ENCODE measurements at regions not wholly inside any gene's neighbourhood (a gene's known extent, or its start where the extent isn't known, plus 50 kb on each side); places are given as distances from the start of the nearest gene placed in this dataset.

DNA sequence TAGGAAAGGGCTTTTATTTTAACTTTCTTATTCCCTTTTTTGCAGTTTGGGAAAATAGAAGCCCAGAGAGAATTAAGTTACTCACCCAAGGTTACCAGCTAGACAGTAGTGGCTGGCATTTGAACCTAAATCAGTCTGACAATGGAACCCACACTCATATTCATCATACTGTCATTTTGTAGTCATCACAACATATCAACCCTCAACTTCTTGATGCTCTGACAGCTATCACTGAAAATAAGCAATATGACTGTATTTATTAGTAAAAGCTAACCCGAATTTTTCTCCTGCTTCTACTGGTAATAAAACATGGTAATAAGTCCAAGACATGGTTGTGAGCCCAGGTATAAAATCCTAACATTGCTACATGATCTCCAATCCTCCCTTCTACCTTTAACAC is 585.8 kb upstream of the UBE2E2 start:
- H3K9me3 Mint-ChIP-seq: no peaks in the 10 kb centered on the region
- no peak overlapping the region for H3K27ac ChIP-seq (ENCODE audit: low read depth in 1 of 2, low read length in 2 of 2)
- ChIA-PET CTCF (no interaction called here), POLR2A (no interaction called here)
- intact Hi-C loops (cut with DNase I, micrococcal nuclease): no loop called here
- H3K4me1 Mint-ChIP-seq (ENCODE audit: low read depth): no peaks in the 10 kb centered on the region
- H3K36me3 ChIP-seq (ENCODE audit: insufficient read depth, low read length): no peaks in the 10 kb centered on the region
- H3K4me3 Mint-ChIP-seq: no peak overlapping the region
- no peaks in the 10 kb centered on the region for H3K27me3 ChIP-seq (ENCODE audit: control insufficient read depth in 1 of 2, insufficient read depth in 2 of 2, low read length in 2 of 2)
- no peak for TF ChIP-seq CTCF (IDR thresholded peaks at IDR 0.05)
- no peaks in the 10 kb centered on the region for H3K36me3 Mint-ChIP-seq (ENCODE audit: low read depth)
- H3K9me3 ChIP-seq (ENCODE audit: control insufficient read depth in 1 of 2, insufficient read depth in 1 of 2, low read length in 2 of 2): no peaks in the 10 kb centered on the region
- no peak overlapping the region for H3K27ac Mint-ChIP-seq
- no peaks in the 10 kb centered on the region for H3K27me3 Mint-ChIP-seq
- DNase-seq (no peak), ATAC-seq (ENCODE audit: poor library complexity) (no peak)
- no peak overlapping the region for H3K4me3 ChIP-seq (ENCODE audit: low read length)
- no peaks in the 10 kb centered on the region for H3K4me1 ChIP-seq (ENCODE audit: insufficient read depth, low read length)

DNA sequence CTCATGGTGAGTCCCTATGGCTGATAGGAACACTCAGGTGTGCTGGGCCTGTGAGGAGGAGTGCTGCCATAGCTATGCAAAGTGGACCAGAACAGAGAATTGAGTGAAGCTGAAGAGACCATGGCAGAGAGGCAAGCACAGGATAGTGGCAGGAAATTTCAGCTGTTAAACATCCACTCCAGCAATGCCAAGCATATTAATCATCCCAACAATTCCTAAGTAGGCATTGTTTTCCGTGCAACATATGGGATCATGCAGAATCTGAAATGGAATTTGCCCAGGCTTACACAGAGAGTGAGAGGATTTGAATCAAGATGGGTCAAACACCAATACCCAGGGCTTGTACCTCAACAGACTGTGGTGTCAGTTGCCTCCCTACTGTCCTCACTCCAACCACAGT is 582.6 kb upstream of the UBE2E2 start:
- POLR2A ChIA-PET: no interaction called here
- intact Hi-C loops (cut with DNase I, micrococcal nuclease): no loop called here
- Mint-ChIP-seq H3K9me3 (peaks cover 3% of the 10 kb centered on the region), H3K4me3 (no peak overlapping the region), H3K27ac (no peak overlapping the region), H3K27me3 (no peaks in the 10 kb centered on the region), H3K36me3 (ENCODE audit: low read depth) (no peaks in the 10 kb centered on the region), H3K4me1 (ENCODE audit: low read depth) (no peaks in the 10 kb centered on the region)
- Histone ChIP-seq H3K36me3 (ENCODE audit: insufficient read depth, low read length) (no peaks in the 10 kb centered on the region), H3K4me1 (ENCODE audit: insufficient read depth, low read length) (no peaks in the 10 kb centered on the region), H3K9me3 (ENCODE audit: control insufficient read depth in 1 of 2, insufficient read depth in 1 of 2, low read length in 2 of 2) (no peaks in the 10 kb centered on the region), H3K4me3 (ENCODE audit: low read length) (no peak overlapping the region), H3K27ac (ENCODE audit: low read depth in 1 of 2, low read length in 2 of 2) (no peak overlapping the region), H3K27me3 (ENCODE audit: control insufficient read depth in 1 of 2, insufficient read depth in 2 of 2, low read length in 2 of 2) (no peaks in the 10 kb centered on the region)
- no peak for TF ChIP-seq CTCF (IDR thresholded peaks at IDR 0.05)
- CTCF ChIA-PET: no interaction called here
- ATAC-seq (ENCODE audit: poor library complexity) (no peak), DNase-seq (no peak)

- DNase-seq: no peak
- Mint-ChIP-seq H3K4me3 (no peak overlapping the region), H3K9me3 (peaks cover 5% of the 10 kb centered on the region), H3K4me1 (ENCODE audit: low read depth) (no peaks in the 10 kb centered on the region), H3K36me3 (ENCODE audit: low read depth) (no peaks in the 10 kb centered on the region), H3K27ac (no peak overlapping the region), H3K27me3 (no peaks in the 10 kb centered on the region)
- H3K4me3 ChIP-seq (ENCODE audit: low read length): no peak overlapping the region
- no peaks in the 10 kb centered on the region for H3K27me3 ChIP-seq (ENCODE audit: control insufficient read depth in 1 of 2, insufficient read depth in 2 of 2, low read length in 2 of 2)
- H3K36me3 ChIP-seq (ENCODE audit: insufficient read depth, low read length): no peaks in the 10 kb centered on the region
- POLR2A ChIA-PET: no interaction called here
- TF ChIP-seq CTCF (IDR thresholded peaks at IDR 0.05): no peak
- ATAC-seq (ENCODE audit: poor library complexity): no peak
- H3K9me3 ChIP-seq (ENCODE audit: control insufficient read depth in 1 of 2, insufficient read depth in 1 of 2, low read length in 2 of 2): no peaks in the 10 kb centered on the region
- CTCF ChIA-PET: no interaction called here
- H3K27ac ChIP-seq (ENCODE audit: low read depth in 1 of 2, low read length in 2 of 2): no peak overlapping the region
- intact Hi-C loops (cut with DNase I, micrococcal nuclease): no loop called here
- H3K4me1 ChIP-seq (ENCODE audit: insufficient read depth, low read length): no peaks in the 10 kb centered on the region
Observed at GRCh38 chr3:22621205-22621809, 581.8 kb upstream of the UBE2E2 start.

Measured in CD4-positive, alpha-beta T cell (primary cell).